ENCODE measurements at regions not wholly inside any gene's neighbourhood (a gene's known extent, or its start where the extent isn't known, plus 50 kb on each side); places are given as distances from the start of the nearest gene placed in this dataset.

DNA sequence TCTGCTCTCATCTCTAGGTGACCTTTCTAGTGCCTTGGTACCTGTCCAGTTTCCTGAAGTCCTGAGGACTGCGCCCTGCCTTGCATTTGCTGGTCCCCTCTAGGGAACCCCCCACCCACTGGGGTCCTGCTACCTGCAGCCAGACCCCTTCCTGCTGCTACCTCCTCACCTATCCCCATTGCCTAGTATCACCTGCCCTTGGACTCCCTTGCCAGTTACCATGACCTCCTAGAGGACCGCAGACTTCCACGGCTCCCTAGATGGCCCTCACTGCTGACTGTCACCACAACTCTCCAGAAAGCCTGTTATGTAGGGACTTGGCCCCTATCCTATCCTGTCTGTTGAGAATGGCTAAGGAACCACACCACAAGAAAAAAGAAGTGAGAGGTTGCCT lies 166.6 kb downstream of the EFNB1 start:
- intact Hi-C loops (cut with micrococcal nuclease; ENCODE audit: unreplicated experiment), result no loop called here
- DNase-seq (ENCODE audit: low read depth, low spot score), result no peak

DNA sequence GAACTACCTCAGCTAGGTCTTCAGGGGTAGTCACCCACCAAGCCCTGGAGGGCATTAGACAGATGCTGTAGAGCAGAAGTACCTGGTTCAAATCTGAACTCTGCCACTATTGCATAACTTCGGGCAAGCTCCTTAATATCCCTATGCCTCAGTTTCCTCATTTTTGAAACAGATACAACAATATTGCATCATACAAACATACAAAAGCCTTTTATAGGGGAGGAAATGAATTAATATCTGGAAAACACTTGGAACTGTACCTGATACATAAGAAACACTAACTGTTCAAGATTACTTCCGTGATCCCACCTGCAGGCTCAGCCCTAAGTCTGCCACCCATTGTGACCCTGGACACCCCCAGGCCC lies 166.1 kb downstream of the EFNB1 start:
- ATAC-seq (no peak), DNase-seq (ENCODE audit: low read depth, low spot score) (no peak)
- Histone ChIP-seq H3K27ac (ENCODE audit: low read length) (no peak overlapping the region), H3K9me3 (ENCODE audit: control insufficient read depth, insufficient read depth, low read depth, low read length) (no peaks in the 10 kb centered on the region), H3K36me3 (ENCODE audit: control insufficient read depth, insufficient read depth, low read length) (no peaks in the 10 kb centered on the region), H3K4me1 (ENCODE audit: control insufficient read depth, insufficient read depth, low read length) (no peaks in the 10 kb centered on the region), H3K27me3 (ENCODE audit: control insufficient read depth, insufficient read depth, low read length) (no peaks in the 10 kb centered on the region), H3K4me3 (ENCODE audit: low read depth in 2 of 2, low read length in 2 of 2) (no peak overlapping the region)
- in situ Hi-C loops (cut with HindIII; ENCODE audit: low pct_unique_long_range_greater_than_20kb, low sequenced_read_pairs) (no loop called here), intact Hi-C loops (cut with micrococcal nuclease; ENCODE audit: unreplicated experiment) (no loop called here)
- ChIA-PET CTCF (no interaction called here), POLR2A (no interaction called here)
- BruUV-seq (replicated peaks), result no TSS peak
- TF ChIP-seq POLR2AphosphoS5 (IDR thresholded peaks at IDR 0.05; ENCODE audit: low read depth, low read length), result no peak
- TF ChIP-seq, protein P1, sequence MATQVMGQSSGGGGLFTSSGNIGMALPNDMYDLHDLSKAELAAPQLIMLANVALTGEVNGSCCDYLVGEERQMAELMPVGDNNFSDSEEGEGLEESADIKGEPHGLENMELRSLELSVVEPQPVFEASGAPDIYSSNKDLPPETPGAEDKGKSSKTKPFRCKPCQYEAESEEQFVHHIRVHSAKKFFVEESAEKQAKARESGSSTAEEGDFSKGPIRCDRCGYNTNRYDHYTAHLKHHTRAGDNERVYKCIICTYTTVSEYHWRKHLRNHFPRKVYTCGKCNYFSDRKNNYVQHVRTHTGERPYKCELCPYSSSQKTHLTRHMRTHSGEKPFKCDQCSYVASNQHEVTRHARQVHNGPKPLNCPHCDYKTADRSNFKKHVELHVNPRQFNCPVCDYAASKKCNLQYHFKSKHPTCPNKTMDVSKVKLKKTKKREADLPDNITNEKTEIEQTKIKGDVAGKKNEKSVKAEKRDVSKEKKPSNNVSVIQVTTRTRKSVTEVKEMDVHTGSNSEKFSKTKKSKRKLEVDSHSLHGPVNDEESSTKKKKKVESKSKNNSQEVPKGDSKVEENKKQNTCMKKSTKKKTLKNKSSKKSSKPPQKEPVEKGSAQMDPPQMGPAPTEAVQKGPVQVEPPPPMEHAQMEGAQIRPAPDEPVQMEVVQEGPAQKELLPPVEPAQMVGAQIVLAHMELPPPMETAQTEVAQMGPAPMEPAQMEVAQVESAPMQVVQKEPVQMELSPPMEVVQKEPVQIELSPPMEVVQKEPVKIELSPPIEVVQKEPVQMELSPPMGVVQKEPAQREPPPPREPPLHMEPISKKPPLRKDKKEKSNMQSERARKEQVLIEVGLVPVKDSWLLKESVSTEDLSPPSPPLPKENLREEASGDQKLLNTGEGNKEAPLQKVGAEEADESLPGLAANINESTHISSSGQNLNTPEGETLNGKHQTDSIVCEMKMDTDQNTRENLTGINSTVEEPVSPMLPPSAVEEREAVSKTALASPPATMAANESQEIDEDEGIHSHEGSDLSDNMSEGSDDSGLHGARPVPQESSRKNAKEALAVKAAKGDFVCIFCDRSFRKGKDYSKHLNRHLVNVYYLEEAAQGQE (IDR thresholded peaks at IDR 0.05; ENCODE audit: insufficient read depth in 1 of 2, low read depth in 2 of 2, low read length in 1 of 2), result no peak
- TF ChIP-seq TCF7L2 (IDR thresholded peaks at IDR 0.05; ENCODE audit: low read depth, low read length), result no peak
- TF ChIP-seq SIN3A (IDR thresholded peaks at IDR 0.05; ENCODE audit: borderline replicate concordance, insufficient read depth, low read depth, low read length), result no peak
- TF ChIP-seq, protein P2, sequence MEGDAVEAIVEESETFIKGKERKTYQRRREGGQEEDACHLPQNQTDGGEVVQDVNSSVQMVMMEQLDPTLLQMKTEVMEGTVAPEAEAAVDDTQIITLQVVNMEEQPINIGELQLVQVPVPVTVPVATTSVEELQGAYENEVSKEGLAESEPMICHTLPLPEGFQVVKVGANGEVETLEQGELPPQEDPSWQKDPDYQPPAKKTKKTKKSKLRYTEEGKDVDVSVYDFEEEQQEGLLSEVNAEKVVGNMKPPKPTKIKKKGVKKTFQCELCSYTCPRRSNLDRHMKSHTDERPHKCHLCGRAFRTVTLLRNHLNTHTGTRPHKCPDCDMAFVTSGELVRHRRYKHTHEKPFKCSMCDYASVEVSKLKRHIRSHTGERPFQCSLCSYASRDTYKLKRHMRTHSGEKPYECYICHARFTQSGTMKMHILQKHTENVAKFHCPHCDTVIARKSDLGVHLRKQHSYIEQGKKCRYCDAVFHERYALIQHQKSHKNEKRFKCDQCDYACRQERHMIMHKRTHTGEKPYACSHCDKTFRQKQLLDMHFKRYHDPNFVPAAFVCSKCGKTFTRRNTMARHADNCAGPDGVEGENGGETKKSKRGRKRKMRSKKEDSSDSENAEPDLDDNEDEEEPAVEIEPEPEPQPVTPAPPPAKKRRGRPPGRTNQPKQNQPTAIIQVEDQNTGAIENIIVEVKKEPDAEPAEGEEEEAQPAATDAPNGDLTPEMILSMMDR (IDR thresholded peaks at IDR 0.05), result no peak

More for the DNA sequence above, 166.6 kb downstream of the EFNB1 start:
- no peaks in the 10 kb centered on the region for H3K9me3 ChIP-seq (ENCODE audit: control insufficient read depth, insufficient read depth, low read depth, low read length)
- no peak overlapping the region for H3K27ac ChIP-seq (ENCODE audit: low read length)
- no peak for ATAC-seq
- H3K4me3 ChIP-seq (ENCODE audit: low read depth in 2 of 2, low read length in 2 of 2), result no peak overlapping the region
- ChIA-PET POLR2A (interaction anchor here (0.7 kb wide), 1 partner anchor 1783 kb away, joined by 3 read pairs; no protein-coding TSS in a partner anchor), CTCF (no interaction called here)
- no peak for TF ChIP-seq POLR2AphosphoS5 (IDR thresholded peaks at IDR 0.05; ENCODE audit: low read depth, low read length)
- TF ChIP-seq TCF7L2 (IDR thresholded peaks at IDR 0.05; ENCODE audit: low read depth, low read length), result no peak
- TF ChIP-seq, protein P1 (IDR thresholded peaks at IDR 0.05; ENCODE audit: insufficient read depth in 1 of 2, low read depth in 2 of 2, low read length in 1 of 2), result no peak
- no peak for TF ChIP-seq SIN3A (IDR thresholded peaks at IDR 0.05; ENCODE audit: borderline replicate concordance, insufficient read depth, low read depth, low read length)
- TF ChIP-seq, protein P2 (IDR thresholded peaks at IDR 0.05), result no peak
- in situ Hi-C loops (cut with HindIII; ENCODE audit: low pct_unique_long_range_greater_than_20kb, low sequenced_read_pairs), result no loop called here
- H3K27me3 ChIP-seq (ENCODE audit: control insufficient read depth, insufficient read depth, low read length), result no peaks in the 10 kb centered on the region
- H3K4me1 ChIP-seq (ENCODE audit: control insufficient read depth, insufficient read depth, low read length), result no peaks in the 10 kb centered on the region
- no peaks in the 10 kb centered on the region for H3K36me3 ChIP-seq (ENCODE audit: control insufficient read depth, insufficient read depth, low read length)
- no TSS peak for BruUV-seq (replicated peaks)
